Suprapubic skin (tissue), 4 donors: ENCODE measurements at regions not wholly inside any gene's neighbourhood (a gene's known extent, or its start where the extent isn't known, plus 50 kb on each side); places are given as distances from the start of the nearest gene placed in this dataset.

Experiments used
- DNase-seq, 2 donors: peaks; one replicate each; pipeline ENCODE4 v3.0.0-alpha.2; 2019; ENCODE audit warnings: low spot score in 2 of 2
- H3K27ac ChIP-seq: fragments of 200-600 bp; sonication (generic); one replicate; pipeline ENCODE4 v1.5.1; 2019
- H3K27me3 ChIP-seq: fragments of 200-600 bp; sonication (generic); one replicate; pipeline ENCODE4 v1.5.1; 2019
- H3K36me3 ChIP-seq: fragments of 200-600 bp; sonication (generic); one replicate; pipeline ENCODE4 v1.5.1; 2019
- H3K4me1 ChIP-seq: fragments of 200-600 bp; sonication (generic); one replicate; pipeline ENCODE4 v1.5.1; 2019
- H3K4me3 ChIP-seq: fragments of 200-600 bp; sonication (generic); one replicate; pipeline ENCODE4 v1.5.1; 2019; ENCODE audit warnings: mild to moderate bottlenecking
- H3K9me3 ChIP-seq: fragments of 200-600 bp; sonication (generic); one replicate; pipeline ENCODE4 v1.5.1; 2019
- EP300 ChIP-seq: sonication (generic); formaldehyde crosslinking; IDR thresholded peaks from one replicate; pipeline ENCODE4 v1.6.1; 2017; ENCODE audit warnings: antibody characterized with exemption
- POLR2A ChIP-seq, 2 donors: fragments of 450-650 bp; IDR thresholded peaks; one replicate each; pipeline ENCODE4 v1.6.1; 2017; ENCODE audit warnings: antibody characterized with exemption in 2 of 2, mild to moderate bottlenecking in 2 of 2, moderate library complexity in 2 of 2
- POLR2AphosphoS5 ChIP-seq, 3 donors: sonication (generic); formaldehyde crosslinking; IDR thresholded peaks; one replicate each; pipeline ENCODE4 v1.6.1; 2017; ENCODE audit warnings: antibody characterized with exemption in 3 of 3
- WGBS: methylation state at CpG from one replicate; pipeline ENCODE4 v1.1.5; 2018; 5-methylcytosine and 5-hydroxymethylcytosine counted together
- TF ChIP-seq, protein P1 (sequence below), 2 donors: fragments of 200-600 bp in 1 of 2; fragments of 450-650 bp in 1 of 2; sonication (generic) in 1 of 2; IDR thresholded peaks; one replicate each; pipeline ENCODE4 v1.5.1; 2016 to 2019; ENCODE audit warnings: antibody characterized with exemption in 2 of 2, mild to moderate bottlenecking in 1 of 2, moderate library complexity in 1 of 2

DNA sequence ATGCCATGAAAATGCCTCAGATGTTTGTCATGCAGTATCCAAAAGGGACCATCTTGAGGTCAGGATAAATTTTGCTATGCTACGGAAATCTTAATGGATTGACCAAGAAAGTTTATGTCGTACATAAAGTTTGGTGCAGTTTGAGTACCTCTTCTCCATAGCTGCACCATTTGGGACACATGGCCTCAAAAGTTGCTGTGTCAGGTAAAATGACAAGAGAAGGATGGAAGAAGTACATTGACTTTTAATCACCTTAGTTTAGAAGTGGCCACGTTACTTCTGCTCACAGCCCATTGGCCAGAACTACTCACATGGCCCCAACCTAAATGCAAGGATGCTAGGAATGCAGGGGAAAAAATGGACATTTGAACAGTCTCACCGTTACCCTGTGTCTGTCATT lies 107.4 kb upstream of the NAMPT start:
- Histone ChIP-seq H3K4me3 (no peak overlapping the region), H3K4me1 (no peaks in the 10 kb centered on the region), H3K36me3 (no peaks in the 10 kb centered on the region), H3K9me3 (no peaks in the 10 kb centered on the region), H3K27me3 (no peaks in the 10 kb centered on the region), H3K27ac (no peak overlapping the region)
- 93% methylated on average over 4 of the region's 4 CpGs for WGBS
- DNase-seq: no peak
- TF ChIP-seq, protein P1, sequence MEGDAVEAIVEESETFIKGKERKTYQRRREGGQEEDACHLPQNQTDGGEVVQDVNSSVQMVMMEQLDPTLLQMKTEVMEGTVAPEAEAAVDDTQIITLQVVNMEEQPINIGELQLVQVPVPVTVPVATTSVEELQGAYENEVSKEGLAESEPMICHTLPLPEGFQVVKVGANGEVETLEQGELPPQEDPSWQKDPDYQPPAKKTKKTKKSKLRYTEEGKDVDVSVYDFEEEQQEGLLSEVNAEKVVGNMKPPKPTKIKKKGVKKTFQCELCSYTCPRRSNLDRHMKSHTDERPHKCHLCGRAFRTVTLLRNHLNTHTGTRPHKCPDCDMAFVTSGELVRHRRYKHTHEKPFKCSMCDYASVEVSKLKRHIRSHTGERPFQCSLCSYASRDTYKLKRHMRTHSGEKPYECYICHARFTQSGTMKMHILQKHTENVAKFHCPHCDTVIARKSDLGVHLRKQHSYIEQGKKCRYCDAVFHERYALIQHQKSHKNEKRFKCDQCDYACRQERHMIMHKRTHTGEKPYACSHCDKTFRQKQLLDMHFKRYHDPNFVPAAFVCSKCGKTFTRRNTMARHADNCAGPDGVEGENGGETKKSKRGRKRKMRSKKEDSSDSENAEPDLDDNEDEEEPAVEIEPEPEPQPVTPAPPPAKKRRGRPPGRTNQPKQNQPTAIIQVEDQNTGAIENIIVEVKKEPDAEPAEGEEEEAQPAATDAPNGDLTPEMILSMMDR (IDR thresholded peaks at IDR 0.05): no peak
- no peak for TF ChIP-seq POLR2AphosphoS5 (IDR thresholded peaks at IDR 0.05)
- TF ChIP-seq EP300: no peak
- TF ChIP-seq POLR2A (IDR thresholded peaks at IDR 0.05): no peak

DNA sequence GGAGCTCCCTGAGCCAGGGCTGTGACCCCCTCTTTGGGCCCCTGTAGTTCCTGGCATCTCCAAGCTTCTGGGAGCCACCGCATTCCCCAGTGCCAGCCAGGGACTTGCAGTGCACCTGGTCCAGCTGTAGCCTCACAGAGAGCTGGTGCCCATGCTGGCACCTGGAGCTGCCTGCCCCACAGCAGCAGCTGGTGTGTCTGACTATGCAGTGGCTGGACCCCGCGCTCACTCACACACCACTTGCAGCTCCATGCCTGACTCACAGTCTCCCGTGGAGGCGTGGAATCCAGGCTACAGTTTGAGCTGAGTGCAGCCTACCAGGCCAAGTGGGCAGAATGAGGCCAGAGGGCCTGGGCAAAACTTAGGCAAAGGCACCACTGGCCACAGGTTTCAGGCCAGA lies 102.2 kb upstream of the NAMPT start:
- Histone ChIP-seq H3K36me3 (no peaks in the 10 kb centered on the region), H3K27ac (no peak overlapping the region), H3K9me3 (no peaks in the 10 kb centered on the region), H3K4me1 (no peaks in the 10 kb centered on the region), H3K27me3 (no peaks in the 10 kb centered on the region), H3K4me3 (no peak overlapping the region)
- no peak for DNase-seq
- 100% methylated on average over 1 of the region's 5 CpGs for WGBS
- TF ChIP-seq POLR2A (IDR thresholded peaks at IDR 0.05): no peak

DNA sequence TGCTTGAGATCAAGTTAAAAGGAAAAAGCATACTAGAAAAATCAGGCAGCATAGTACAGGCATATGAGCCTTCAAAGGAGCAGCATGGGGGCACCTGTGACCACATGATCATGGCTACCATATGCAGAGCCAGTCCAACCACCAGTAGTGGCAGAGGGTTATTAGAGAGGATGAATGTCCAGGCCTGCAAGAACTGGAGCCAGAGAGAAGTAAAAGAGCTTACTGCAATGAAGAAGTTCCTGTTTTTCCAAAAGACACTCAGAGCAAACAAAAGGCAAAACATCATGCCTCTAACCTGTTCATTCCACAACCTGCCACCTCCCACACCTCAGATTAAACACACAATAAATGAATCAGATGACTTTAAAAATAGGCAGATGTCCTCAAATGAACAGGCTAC lies 99.6 kb upstream of the NAMPT start:
- Histone ChIP-seq H3K27me3 (no peaks in the 10 kb centered on the region), H3K27ac (no peak overlapping the region), H3K36me3 (no peaks in the 10 kb centered on the region), H3K9me3 (no peaks in the 10 kb centered on the region), H3K4me1 (no peaks in the 10 kb centered on the region), H3K4me3 (no peak overlapping the region)
- no peak for TF ChIP-seq POLR2AphosphoS5 (IDR thresholded peaks at IDR 0.05)
- no peak for TF ChIP-seq POLR2A (IDR thresholded peaks at IDR 0.05)
- TF ChIP-seq, protein P1 (IDR thresholded peaks at IDR 0.05): no peak
- no peak for TF ChIP-seq EP300
- no peak for DNase-seq

DNA sequence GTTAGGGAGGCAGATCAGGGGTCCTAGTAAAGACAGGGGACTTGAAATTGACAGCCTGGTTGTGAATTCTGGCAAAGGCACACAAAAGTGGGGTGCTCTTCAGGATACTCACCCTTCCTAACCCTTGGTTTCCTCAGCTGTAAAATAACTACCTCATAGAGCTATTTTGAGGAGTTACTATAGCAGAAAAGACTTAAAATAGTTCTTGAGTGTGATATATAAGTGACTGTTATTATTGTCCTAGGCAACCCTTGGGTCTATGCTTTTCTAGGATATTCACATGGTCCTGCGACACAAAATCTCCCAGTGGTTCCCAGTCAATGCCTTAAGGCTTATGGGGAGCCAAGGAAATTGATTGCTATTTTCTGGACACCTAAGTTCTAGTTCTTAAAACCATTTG lies 98.1 kb upstream of the NAMPT start:
- Histone ChIP-seq H3K9me3 (no peaks in the 10 kb centered on the region), H3K4me3 (no peak overlapping the region), H3K36me3 (no peaks in the 10 kb centered on the region), H3K27me3 (no peaks in the 10 kb centered on the region), H3K4me1 (no peaks in the 10 kb centered on the region), H3K27ac (no peak overlapping the region)
- DNase-seq: no peak
- WGBS: 94% methylated on average over 1 of the region's 1 CpG
- TF ChIP-seq, protein P1 (IDR thresholded peaks at IDR 0.05): no peak
- TF ChIP-seq EP300 (no peak), POLR2AphosphoS5 (IDR thresholded peaks at IDR 0.05) (no peak), POLR2A (IDR thresholded peaks at IDR 0.05) (no peak)

DNA sequence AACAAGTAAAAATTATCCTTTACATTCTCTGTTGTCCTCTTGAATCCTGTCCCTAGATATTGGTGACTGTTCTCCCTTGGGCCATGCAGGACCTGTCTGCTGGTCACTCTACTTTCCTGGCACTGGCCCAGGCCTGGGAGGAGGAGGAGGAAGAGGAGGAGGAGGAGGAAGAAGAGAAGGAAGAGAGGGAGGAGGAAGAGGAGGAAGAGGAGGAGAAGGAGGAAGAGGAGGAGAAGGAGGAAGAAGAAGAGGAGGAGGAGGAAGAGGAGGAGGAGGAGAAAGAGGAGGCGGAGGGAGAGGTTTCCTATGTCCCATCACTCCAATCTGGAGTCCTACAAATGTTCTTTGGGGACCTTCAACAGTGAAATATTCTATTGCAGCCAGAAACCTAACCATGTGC lies 97.3 kb upstream of the NAMPT start:
- Histone ChIP-seq H3K36me3 (no peaks in the 10 kb centered on the region), H3K27ac (no peak overlapping the region), H3K4me3 (no peak overlapping the region), H3K4me1 (no peaks in the 10 kb centered on the region), H3K9me3 (no peaks in the 10 kb centered on the region), H3K27me3 (no peaks in the 10 kb centered on the region)
- 90% methylated on average over 1 of the region's 1 CpG for WGBS
- DNase-seq: no peak
- no peak for TF ChIP-seq EP300
- TF ChIP-seq POLR2AphosphoS5 (IDR thresholded peaks at IDR 0.05): no peak
- TF ChIP-seq, protein P1 (IDR thresholded peaks at IDR 0.05): no peak
- no peak for TF ChIP-seq POLR2A (IDR thresholded peaks at IDR 0.05)

DNA sequence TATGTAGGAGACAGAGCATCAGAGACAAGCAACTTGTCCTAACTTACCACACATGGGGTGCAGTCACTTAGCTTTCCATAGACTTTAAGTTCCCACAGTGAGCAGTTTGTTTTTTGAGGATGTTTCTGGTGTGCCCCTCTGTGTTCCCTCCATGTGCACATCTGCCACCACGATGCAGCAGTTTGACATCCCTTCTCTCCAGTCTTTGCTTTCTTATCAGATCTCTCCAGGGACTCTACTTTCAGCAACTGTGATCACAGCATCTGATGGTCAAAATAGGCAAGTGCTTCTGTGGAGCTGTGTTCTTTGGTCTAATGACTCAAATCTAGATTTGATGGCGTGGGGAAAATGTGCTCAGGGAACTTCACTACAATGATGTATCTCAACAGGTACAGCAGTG lies 96.5 kb upstream of the NAMPT start:
- no peak overlapping the region for H3K27ac ChIP-seq
- no peak for DNase-seq
- H3K9me3 ChIP-seq: no peaks in the 10 kb centered on the region
- no peaks in the 10 kb centered on the region for H3K36me3 ChIP-seq
- H3K4me3 ChIP-seq: no peak overlapping the region
- TF ChIP-seq POLR2A (IDR thresholded peaks at IDR 0.05) (no peak), EP300 (no peak), POLR2AphosphoS5 (IDR thresholded peaks at IDR 0.05) (no peak)
- TF ChIP-seq, protein P1 (IDR thresholded peaks at IDR 0.05): no peak
- WGBS: 72% methylated on average over 2 of the region's 2 CpGs
- no peaks in the 10 kb centered on the region for H3K27me3 ChIP-seq
- no peaks in the 10 kb centered on the region for H3K4me1 ChIP-seq
